ENCODE measurements at regions not wholly inside any gene's neighbourhood (a gene's known extent, or its start where the extent isn't known, plus 50 kb on each side); places are given as distances from the start of the nearest gene placed in this dataset.

DNA sequence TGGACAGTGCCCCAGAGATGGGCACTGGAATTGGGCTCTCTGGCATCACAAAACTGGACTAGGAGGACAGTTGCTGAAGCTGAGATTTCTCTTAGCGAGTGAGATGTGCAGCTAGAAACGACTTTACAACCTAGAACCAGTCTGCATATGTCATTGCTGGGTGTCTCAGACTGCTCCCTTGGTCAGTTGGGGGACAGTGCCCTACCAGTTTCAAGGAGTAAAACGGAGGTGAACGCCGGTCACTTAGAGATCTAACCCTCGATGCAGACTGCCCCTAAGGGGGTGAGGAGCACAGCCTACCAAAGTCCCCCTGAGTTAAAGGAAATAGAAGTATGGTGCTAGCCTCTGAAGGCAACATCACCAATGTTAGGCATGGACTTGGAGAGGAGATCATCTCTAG is 704.4 kb upstream of the CDH9 start:
- Histone ChIP-seq H3K27ac (no peak overlapping the region), H3K36me3 (no peaks in the 10 kb centered on the region), H3K4me1 (no peaks in the 10 kb centered on the region), H3K4me3 (no peak overlapping the region), H3K9me3 (peaks cover 0 to 4% of the 10 kb centered on the region in 2 donors), H3K27me3 (no peaks in the 10 kb centered on the region)
- intact Hi-C loops (cut with DNase I; ENCODE audit: low total_unique reads) = no loop called here
- no peak for DNase-seq (ENCODE audit: low spot score in 2 of 2)
- TF ChIP-seq POLR2A (IDR thresholded peaks at IDR 0.05) (no peak), POLR2AphosphoS5 (IDR thresholded peaks at IDR 0.05) (no peak)
- TF ChIP-seq, protein P1, sequence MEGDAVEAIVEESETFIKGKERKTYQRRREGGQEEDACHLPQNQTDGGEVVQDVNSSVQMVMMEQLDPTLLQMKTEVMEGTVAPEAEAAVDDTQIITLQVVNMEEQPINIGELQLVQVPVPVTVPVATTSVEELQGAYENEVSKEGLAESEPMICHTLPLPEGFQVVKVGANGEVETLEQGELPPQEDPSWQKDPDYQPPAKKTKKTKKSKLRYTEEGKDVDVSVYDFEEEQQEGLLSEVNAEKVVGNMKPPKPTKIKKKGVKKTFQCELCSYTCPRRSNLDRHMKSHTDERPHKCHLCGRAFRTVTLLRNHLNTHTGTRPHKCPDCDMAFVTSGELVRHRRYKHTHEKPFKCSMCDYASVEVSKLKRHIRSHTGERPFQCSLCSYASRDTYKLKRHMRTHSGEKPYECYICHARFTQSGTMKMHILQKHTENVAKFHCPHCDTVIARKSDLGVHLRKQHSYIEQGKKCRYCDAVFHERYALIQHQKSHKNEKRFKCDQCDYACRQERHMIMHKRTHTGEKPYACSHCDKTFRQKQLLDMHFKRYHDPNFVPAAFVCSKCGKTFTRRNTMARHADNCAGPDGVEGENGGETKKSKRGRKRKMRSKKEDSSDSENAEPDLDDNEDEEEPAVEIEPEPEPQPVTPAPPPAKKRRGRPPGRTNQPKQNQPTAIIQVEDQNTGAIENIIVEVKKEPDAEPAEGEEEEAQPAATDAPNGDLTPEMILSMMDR (IDR thresholded peaks at IDR 0.05) = no peak

DNA sequence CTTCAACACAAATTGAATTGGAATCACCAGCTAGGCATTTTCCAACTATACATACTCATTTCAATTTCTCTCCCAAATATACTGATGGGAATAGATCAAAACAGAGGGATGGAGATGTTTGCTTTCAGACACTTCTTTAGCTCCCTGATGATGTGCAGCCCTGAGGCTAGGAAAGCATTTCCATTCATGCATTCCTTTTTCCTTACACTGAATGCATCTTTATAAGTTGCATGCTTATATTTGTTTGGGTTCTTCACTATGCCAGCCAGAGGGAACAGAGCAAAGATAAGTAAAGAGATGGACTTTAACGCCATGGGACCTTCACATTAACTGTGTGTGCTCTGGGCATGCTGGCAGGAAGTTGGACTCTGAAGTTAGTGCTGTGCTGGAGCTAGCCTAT is 696.5 kb upstream of the CDH9 start:
- Histone ChIP-seq H3K9me3 (no peaks in the 10 kb centered on the region), H3K4me3 (no peak overlapping the region), H3K27ac (no peak overlapping the region), H3K36me3 (no peaks in the 10 kb centered on the region), H3K4me1 (no peaks in the 10 kb centered on the region), H3K27me3 (no peaks in the 10 kb centered on the region)
- TF ChIP-seq POLR2AphosphoS5 (IDR thresholded peaks at IDR 0.05) (no peak), POLR2A (IDR thresholded peaks at IDR 0.05) (no peak)
- TF ChIP-seq, protein P1 (IDR thresholded peaks at IDR 0.05) = no peak
- intact Hi-C loops (cut with DNase I; ENCODE audit: low total_unique reads) = no loop called here
- no peak for DNase-seq (ENCODE audit: low spot score in 2 of 2)

DNA sequence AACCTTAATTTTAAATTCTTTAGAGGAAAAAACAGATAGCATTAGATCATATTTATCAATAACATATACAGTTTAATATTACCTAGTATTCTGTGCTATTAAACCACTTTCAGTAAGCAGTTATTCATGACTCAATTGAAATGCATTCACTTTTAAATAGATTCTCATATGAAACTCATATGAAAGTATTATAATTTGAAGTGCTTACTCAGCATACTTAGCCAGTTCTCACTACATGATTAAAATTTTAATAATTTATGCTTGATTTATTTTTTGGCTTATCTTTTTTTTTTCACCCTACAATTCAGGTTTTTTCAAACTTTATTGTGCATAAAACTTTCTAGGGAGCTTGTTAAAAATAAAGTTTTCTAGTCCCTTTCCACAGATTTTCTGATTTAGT is 694.9 kb upstream of the CDH9 start:
- H3K36me3 ChIP-seq = no peaks in the 10 kb centered on the region
- H3K9me3 ChIP-seq = no peaks in the 10 kb centered on the region
- H3K4me3 ChIP-seq = no peak overlapping the region
- no peak for DNase-seq (ENCODE audit: low spot score in 2 of 2)
- no peak overlapping the region for H3K27ac ChIP-seq
- H3K27me3 ChIP-seq = no peaks in the 10 kb centered on the region
- intact Hi-C loops (cut with DNase I; ENCODE audit: low total_unique reads) = no loop called here
- H3K4me1 ChIP-seq = no peaks in the 10 kb centered on the region
- no peak for TF ChIP-seq POLR2A (IDR thresholded peaks at IDR 0.05)
- TF ChIP-seq POLR2AphosphoS5 (IDR thresholded peaks at IDR 0.05) = no peak
- TF ChIP-seq, protein P1 (IDR thresholded peaks at IDR 0.05) = no peak

DNA sequence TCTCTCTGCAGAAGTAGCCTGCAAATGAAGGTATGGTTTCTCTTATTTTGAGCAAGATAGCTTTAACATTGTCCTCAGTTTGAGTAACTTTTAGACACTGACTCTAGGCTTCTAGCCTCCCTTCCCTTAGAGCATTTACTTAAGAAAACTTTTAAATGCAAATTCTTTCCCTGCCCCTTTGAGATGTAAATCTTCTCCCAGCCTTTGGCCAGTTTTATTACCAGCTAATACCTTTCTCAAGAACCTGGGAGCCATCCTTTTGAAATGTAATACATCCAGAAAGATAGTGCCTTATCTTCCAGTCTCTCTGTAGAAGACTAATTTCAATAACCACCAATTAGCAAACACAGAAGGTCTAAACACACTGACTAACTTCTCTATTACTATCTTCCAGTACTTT is 688.9 kb upstream of the CDH9 start:
- no peak for DNase-seq (ENCODE audit: low spot score in 2 of 2)
- Histone ChIP-seq H3K4me1 (no peaks in the 10 kb centered on the region), H3K27ac (no peak overlapping the region), H3K4me3 (no peak overlapping the region), H3K36me3 (no peaks in the 10 kb centered on the region), H3K27me3 (no peaks in the 10 kb centered on the region), H3K9me3 (no peaks in the 10 kb centered on the region)
- intact Hi-C loops (cut with DNase I; ENCODE audit: low total_unique reads) = no loop called here
- TF ChIP-seq, protein P1 (IDR thresholded peaks at IDR 0.05) = no peak
- TF ChIP-seq POLR2AphosphoS5 (IDR thresholded peaks at IDR 0.05) = no peak
- no peak for TF ChIP-seq POLR2A (IDR thresholded peaks at IDR 0.05)

DNA sequence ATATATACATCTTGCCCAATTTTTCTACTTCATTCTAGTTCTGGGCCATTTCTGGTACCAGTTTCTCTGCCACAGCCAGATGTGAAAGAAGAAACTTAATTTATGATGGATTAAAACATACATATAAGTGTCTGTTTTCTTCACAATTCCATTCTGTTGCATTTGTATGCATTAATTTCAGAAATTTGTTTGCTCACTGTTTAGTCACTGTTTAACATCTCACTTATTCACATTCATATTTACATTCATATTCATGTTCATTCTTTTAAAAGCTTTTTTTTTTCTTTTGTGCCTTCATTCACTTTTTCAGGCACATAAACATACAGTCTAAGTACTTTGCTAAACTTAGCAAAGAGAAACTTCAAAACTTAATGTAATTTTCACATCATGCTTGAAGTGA is 684.0 kb upstream of the CDH9 start:
- no peak for DNase-seq (ENCODE audit: low spot score in 2 of 2)
- H3K27me3 ChIP-seq = no peaks in the 10 kb centered on the region
- H3K4me3 ChIP-seq = no peak overlapping the region
- no peaks in the 10 kb centered on the region for H3K4me1 ChIP-seq
- no peak overlapping the region for H3K27ac ChIP-seq
- H3K36me3 ChIP-seq = no peaks in the 10 kb centered on the region
- intact Hi-C loops (cut with DNase I; ENCODE audit: low total_unique reads) = no loop called here
- H3K9me3 ChIP-seq = no peaks in the 10 kb centered on the region
- TF ChIP-seq POLR2AphosphoS5 (IDR thresholded peaks at IDR 0.05) (no peak), POLR2A (IDR thresholded peaks at IDR 0.05) (no peak)
- TF ChIP-seq, protein P1 (IDR thresholded peaks at IDR 0.05) = no peak
